ENCODE measurements at regions not wholly inside any gene's neighbourhood (a gene's known extent, or its start where the extent isn't known, plus 50 kb on each side); places are given as distances from the start of the nearest gene placed in this dataset.

DNA sequence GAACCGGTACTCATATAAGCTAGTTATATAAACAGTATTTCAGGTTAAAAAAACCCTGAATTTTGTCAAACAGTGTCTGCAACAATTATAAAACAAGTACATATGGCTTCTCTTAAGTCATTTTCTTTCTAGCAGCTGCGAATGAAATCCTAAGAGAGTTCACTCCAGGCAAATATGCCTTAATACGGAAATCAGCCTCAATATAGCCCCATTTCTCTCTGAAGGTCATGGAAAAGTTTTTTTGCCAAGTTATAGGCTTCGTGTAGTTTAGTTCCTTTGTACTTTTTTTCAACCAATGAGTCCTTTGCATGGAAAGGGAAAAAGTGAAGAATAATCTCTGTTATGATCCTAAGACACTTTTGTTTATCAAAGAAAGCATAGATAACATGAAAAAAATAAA lies 848.0 kb upstream of the ACO1 start:
- no peak overlapping the region for H3K4me3 ChIP-seq (ENCODE audit: low read depth in 2 of 2, low read length in 2 of 2)
- CTCF ChIA-PET, result no interaction called here
- no peak for DNase-seq (ENCODE audit: low read depth, low spot score)
- no TSS peak for BruUV-seq (replicated peaks)
- POLR2A ChIA-PET, result no interaction called here
- no peak overlapping the region for H3K27ac ChIP-seq (ENCODE audit: low read length)
- TF ChIP-seq TCF7L2 (IDR thresholded peaks at IDR 0.05; ENCODE audit: low read depth, low read length), result no peak
- TF ChIP-seq, protein P1, sequence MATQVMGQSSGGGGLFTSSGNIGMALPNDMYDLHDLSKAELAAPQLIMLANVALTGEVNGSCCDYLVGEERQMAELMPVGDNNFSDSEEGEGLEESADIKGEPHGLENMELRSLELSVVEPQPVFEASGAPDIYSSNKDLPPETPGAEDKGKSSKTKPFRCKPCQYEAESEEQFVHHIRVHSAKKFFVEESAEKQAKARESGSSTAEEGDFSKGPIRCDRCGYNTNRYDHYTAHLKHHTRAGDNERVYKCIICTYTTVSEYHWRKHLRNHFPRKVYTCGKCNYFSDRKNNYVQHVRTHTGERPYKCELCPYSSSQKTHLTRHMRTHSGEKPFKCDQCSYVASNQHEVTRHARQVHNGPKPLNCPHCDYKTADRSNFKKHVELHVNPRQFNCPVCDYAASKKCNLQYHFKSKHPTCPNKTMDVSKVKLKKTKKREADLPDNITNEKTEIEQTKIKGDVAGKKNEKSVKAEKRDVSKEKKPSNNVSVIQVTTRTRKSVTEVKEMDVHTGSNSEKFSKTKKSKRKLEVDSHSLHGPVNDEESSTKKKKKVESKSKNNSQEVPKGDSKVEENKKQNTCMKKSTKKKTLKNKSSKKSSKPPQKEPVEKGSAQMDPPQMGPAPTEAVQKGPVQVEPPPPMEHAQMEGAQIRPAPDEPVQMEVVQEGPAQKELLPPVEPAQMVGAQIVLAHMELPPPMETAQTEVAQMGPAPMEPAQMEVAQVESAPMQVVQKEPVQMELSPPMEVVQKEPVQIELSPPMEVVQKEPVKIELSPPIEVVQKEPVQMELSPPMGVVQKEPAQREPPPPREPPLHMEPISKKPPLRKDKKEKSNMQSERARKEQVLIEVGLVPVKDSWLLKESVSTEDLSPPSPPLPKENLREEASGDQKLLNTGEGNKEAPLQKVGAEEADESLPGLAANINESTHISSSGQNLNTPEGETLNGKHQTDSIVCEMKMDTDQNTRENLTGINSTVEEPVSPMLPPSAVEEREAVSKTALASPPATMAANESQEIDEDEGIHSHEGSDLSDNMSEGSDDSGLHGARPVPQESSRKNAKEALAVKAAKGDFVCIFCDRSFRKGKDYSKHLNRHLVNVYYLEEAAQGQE (IDR thresholded peaks at IDR 0.05; ENCODE audit: insufficient read depth in 1 of 2, low read depth in 2 of 2, low read length in 1 of 2), result no peak
- no peak for TF ChIP-seq SIN3A (IDR thresholded peaks at IDR 0.05; ENCODE audit: borderline replicate concordance, insufficient read depth, low read depth, low read length)
- TF ChIP-seq, protein P2, sequence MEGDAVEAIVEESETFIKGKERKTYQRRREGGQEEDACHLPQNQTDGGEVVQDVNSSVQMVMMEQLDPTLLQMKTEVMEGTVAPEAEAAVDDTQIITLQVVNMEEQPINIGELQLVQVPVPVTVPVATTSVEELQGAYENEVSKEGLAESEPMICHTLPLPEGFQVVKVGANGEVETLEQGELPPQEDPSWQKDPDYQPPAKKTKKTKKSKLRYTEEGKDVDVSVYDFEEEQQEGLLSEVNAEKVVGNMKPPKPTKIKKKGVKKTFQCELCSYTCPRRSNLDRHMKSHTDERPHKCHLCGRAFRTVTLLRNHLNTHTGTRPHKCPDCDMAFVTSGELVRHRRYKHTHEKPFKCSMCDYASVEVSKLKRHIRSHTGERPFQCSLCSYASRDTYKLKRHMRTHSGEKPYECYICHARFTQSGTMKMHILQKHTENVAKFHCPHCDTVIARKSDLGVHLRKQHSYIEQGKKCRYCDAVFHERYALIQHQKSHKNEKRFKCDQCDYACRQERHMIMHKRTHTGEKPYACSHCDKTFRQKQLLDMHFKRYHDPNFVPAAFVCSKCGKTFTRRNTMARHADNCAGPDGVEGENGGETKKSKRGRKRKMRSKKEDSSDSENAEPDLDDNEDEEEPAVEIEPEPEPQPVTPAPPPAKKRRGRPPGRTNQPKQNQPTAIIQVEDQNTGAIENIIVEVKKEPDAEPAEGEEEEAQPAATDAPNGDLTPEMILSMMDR (IDR thresholded peaks at IDR 0.05), result no peak
- no peak for TF ChIP-seq POLR2AphosphoS5 (IDR thresholded peaks at IDR 0.05; ENCODE audit: low read depth, low read length)
- intact Hi-C loops (cut with micrococcal nuclease; ENCODE audit: unreplicated experiment) (no loop called here), in situ Hi-C loops (cut with HindIII; ENCODE audit: low pct_unique_long_range_greater_than_20kb, low sequenced_read_pairs) (no loop called here)
- H3K27me3 ChIP-seq (ENCODE audit: control insufficient read depth, insufficient read depth, low read length), result no peaks in the 10 kb centered on the region
- H3K36me3 ChIP-seq (ENCODE audit: control insufficient read depth, insufficient read depth, low read length), result no peaks in the 10 kb centered on the region
- H3K9me3 ChIP-seq (ENCODE audit: control insufficient read depth, insufficient read depth, low read depth, low read length), result no peaks in the 10 kb centered on the region
- no peak for ATAC-seq
- H3K4me1 ChIP-seq (ENCODE audit: control insufficient read depth, insufficient read depth, low read length), result no peaks in the 10 kb centered on the region

DNA sequence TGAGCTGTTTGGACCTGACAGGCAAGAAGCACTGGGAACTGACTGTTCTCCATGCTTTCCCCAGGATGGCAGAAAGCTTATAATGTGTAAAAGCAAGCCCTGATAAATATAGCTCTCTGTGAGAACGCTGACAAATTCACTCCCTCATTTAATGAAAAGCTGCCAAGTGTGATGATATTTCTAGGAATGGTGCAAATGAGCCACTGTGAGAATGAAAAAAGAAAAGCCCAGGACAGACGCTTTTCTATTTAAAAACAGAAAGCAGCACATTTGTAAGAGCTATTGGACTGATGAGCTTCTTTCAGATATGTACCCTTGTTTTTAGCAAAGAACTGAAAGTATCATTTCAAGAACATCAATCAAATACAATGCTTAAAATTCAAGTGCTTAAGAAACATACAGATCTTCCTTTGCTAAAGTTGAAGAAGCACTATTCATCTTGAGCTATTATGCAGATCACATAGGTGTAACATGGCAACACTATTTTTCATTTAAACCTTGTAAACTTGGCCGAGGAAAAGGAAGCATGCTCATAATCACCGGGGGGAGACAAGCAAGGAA lies 842.6 kb upstream of the ACO1 start:
- H3K4me1 ChIP-seq (ENCODE audit: control insufficient read depth, insufficient read depth, low read length), result no peaks in the 10 kb centered on the region
- ATAC-seq (no peak), DNase-seq (ENCODE audit: low read depth, low spot score) (no peak)
- H3K4me3 ChIP-seq (ENCODE audit: low read depth in 2 of 2, low read length in 2 of 2), result no peak overlapping the region
- 0 out of 2 replicates have a peak, but pooled peaks cover 4% of the 10 kb centered on the region for H3K9me3 ChIP-seq (ENCODE audit: control insufficient read depth, insufficient read depth, low read depth, low read length)
- intact Hi-C loops (cut with micrococcal nuclease; ENCODE audit: unreplicated experiment) (no loop called here), in situ Hi-C loops (cut with HindIII; ENCODE audit: low pct_unique_long_range_greater_than_20kb, low sequenced_read_pairs) (no loop called here)
- no peak overlapping the region for H3K27ac ChIP-seq (ENCODE audit: low read length)
- ChIA-PET CTCF (no interaction called here), POLR2A (no interaction called here)
- no peaks in the 10 kb centered on the region for H3K27me3 ChIP-seq (ENCODE audit: control insufficient read depth, insufficient read depth, low read length)
- H3K36me3 ChIP-seq (ENCODE audit: control insufficient read depth, insufficient read depth, low read length), result no peaks in the 10 kb centered on the region
- no peak for TF ChIP-seq TCF7L2 (IDR thresholded peaks at IDR 0.05; ENCODE audit: low read depth, low read length)
- TF ChIP-seq, protein P1 (IDR thresholded peaks at IDR 0.05; ENCODE audit: insufficient read depth in 1 of 2, low read depth in 2 of 2, low read length in 1 of 2), result no peak
- TF ChIP-seq POLR2AphosphoS5 (IDR thresholded peaks at IDR 0.05; ENCODE audit: low read depth, low read length), result no peak
- BruUV-seq (replicated peaks), result no TSS peak
